ENCODE measurements at regions not wholly inside any gene's neighbourhood (a gene's known extent, or its start where the extent isn't known, plus 50 kb on each side); places are given as distances from the start of the nearest gene placed in this dataset.

GRCh38 chr18:39602131-39602530 is 2036.5 kb upstream of the CELF4 start:
- DNase-seq (ENCODE audit: low read depth in 6 of 9, low spot score in 9 of 9) = no peak
- Histone ChIP-seq H3K27ac (ENCODE audit: low read depth in 1 of 2, low read length in 1 of 2) (no peak overlapping the region), H3K9me3 (ENCODE audit: control insufficient read depth in 2 of 2, insufficient read depth in 1 of 2, low read length in 1 of 2) (no peaks in the 10 kb centered on the region), H3K4me3 (ENCODE audit: low read length in 2 of 2) (no peak overlapping the region), H3K27me3 (ENCODE audit: control insufficient read depth in 2 of 2, insufficient read depth in 1 of 2, low read length in 1 of 2) (no peaks in the 10 kb centered on the region), H3K36me3 (ENCODE audit: control insufficient read depth in 2 of 2, insufficient read depth in 2 of 2, low read length in 1 of 2) (no peaks in the 10 kb centered on the region), H3K4me1 (ENCODE audit: control insufficient read depth in 2 of 2, insufficient read depth in 2 of 2, low read length in 2 of 2) (no peaks in the 10 kb centered on the region)
- 96% methylated on average over 4 of the region's 4 CpGs for WGBS

GRCh38 chr18:39600894-39601293 is 2035.3 kb upstream of the CELF4 start:
- no peaks in the 10 kb centered on the region for H3K4me1 ChIP-seq (ENCODE audit: control insufficient read depth in 2 of 2, insufficient read depth in 2 of 2, low read length in 2 of 2)
- H3K27ac ChIP-seq (ENCODE audit: low read depth in 1 of 2, low read length in 1 of 2) = no peak overlapping the region
- no peaks in the 10 kb centered on the region for H3K27me3 ChIP-seq (ENCODE audit: control insufficient read depth in 2 of 2, insufficient read depth in 1 of 2, low read length in 1 of 2)
- no peaks in the 10 kb centered on the region for H3K36me3 ChIP-seq (ENCODE audit: control insufficient read depth in 2 of 2, insufficient read depth in 2 of 2, low read length in 1 of 2)
- DNase-seq (ENCODE audit: low read depth in 6 of 9, low spot score in 9 of 9) = no peak
- H3K4me3 ChIP-seq (ENCODE audit: low read length in 2 of 2) = no peak overlapping the region
- no peaks in the 10 kb centered on the region for H3K9me3 ChIP-seq (ENCODE audit: control insufficient read depth in 2 of 2, insufficient read depth in 1 of 2, low read length in 1 of 2)
- WGBS = 98% methylated on average over 4 of the region's 4 CpGs

GRCh38 chr18:39599251-39599650 is 2033.7 kb upstream of the CELF4 start:
- no peaks in the 10 kb centered on the region for H3K36me3 ChIP-seq (ENCODE audit: control insufficient read depth in 2 of 2, insufficient read depth in 2 of 2, low read length in 1 of 2)
- no peaks in the 10 kb centered on the region for H3K27me3 ChIP-seq (ENCODE audit: control insufficient read depth in 2 of 2, insufficient read depth in 1 of 2, low read length in 1 of 2)
- H3K4me1 ChIP-seq (ENCODE audit: control insufficient read depth in 2 of 2, insufficient read depth in 2 of 2, low read length in 2 of 2) = no peaks in the 10 kb centered on the region
- H3K9me3 ChIP-seq (ENCODE audit: control insufficient read depth in 2 of 2, insufficient read depth in 1 of 2, low read length in 1 of 2) = no peaks in the 10 kb centered on the region
- WGBS = 94% methylated on average over 2 of the region's 2 CpGs
- DNase-seq (ENCODE audit: low read depth in 6 of 9, low spot score in 9 of 9) = no peak
- no peak overlapping the region for H3K27ac ChIP-seq (ENCODE audit: low read depth in 1 of 2, low read length in 1 of 2)
- no peak overlapping the region for H3K4me3 ChIP-seq (ENCODE audit: low read length in 2 of 2)

GRCh38 chr18:39596891-39597290 is 2031.3 kb upstream of the CELF4 start:
- Histone ChIP-seq H3K27ac (ENCODE audit: low read depth in 1 of 2, low read length in 1 of 2) (no peak overlapping the region), H3K36me3 (ENCODE audit: control insufficient read depth in 2 of 2, insufficient read depth in 2 of 2, low read length in 1 of 2) (no peaks in the 10 kb centered on the region), H3K9me3 (ENCODE audit: control insufficient read depth in 2 of 2, insufficient read depth in 1 of 2, low read length in 1 of 2) (no peaks in the 10 kb centered on the region), H3K4me1 (ENCODE audit: control insufficient read depth in 2 of 2, insufficient read depth in 2 of 2, low read length in 2 of 2) (no peaks in the 10 kb centered on the region), H3K4me3 (ENCODE audit: low read length in 2 of 2) (no peak overlapping the region), H3K27me3 (ENCODE audit: control insufficient read depth in 2 of 2, insufficient read depth in 1 of 2, low read length in 1 of 2) (no peaks in the 10 kb centered on the region)
- DNase-seq (ENCODE audit: low read depth in 6 of 9, low spot score in 9 of 9) = no peak
- WGBS = 56% methylated on average over 7 of the region's 7 CpGs

- Histone ChIP-seq H3K4me1 (ENCODE audit: control insufficient read depth in 2 of 2, insufficient read depth in 2 of 2, low read length in 2 of 2) (no peaks in the 10 kb centered on the region), H3K27ac (ENCODE audit: low read depth in 1 of 2, low read length in 1 of 2) (no peak overlapping the region), H3K9me3 (ENCODE audit: control insufficient read depth in 2 of 2, insufficient read depth in 1 of 2, low read length in 1 of 2) (no peaks in the 10 kb centered on the region), H3K27me3 (ENCODE audit: control insufficient read depth in 2 of 2, insufficient read depth in 1 of 2, low read length in 1 of 2) (no peaks in the 10 kb centered on the region), H3K36me3 (ENCODE audit: control insufficient read depth in 2 of 2, insufficient read depth in 2 of 2, low read length in 1 of 2) (no peaks in the 10 kb centered on the region), H3K4me3 (ENCODE audit: low read length in 2 of 2) (no peak overlapping the region)
- DNase-seq (ENCODE audit: low read depth in 6 of 9, low spot score in 9 of 9) = no peak
Measured at GRCh38 chr18:39596221-39596620, 2030.6 kb upstream of the CELF4 start.

GRCh38 chr18:39594206-39594605 is 2028.6 kb upstream of the CELF4 start:
- DNase-seq (ENCODE audit: low read depth in 6 of 9, low spot score in 9 of 9) = no peak
- Histone ChIP-seq H3K27me3 (ENCODE audit: control insufficient read depth in 2 of 2, insufficient read depth in 1 of 2, low read length in 1 of 2) (no peaks in the 10 kb centered on the region), H3K36me3 (ENCODE audit: control insufficient read depth in 2 of 2, insufficient read depth in 2 of 2, low read length in 1 of 2) (no peaks in the 10 kb centered on the region), H3K9me3 (ENCODE audit: control insufficient read depth in 2 of 2, insufficient read depth in 1 of 2, low read length in 1 of 2) (no peaks in the 10 kb centered on the region), H3K4me3 (ENCODE audit: low read length in 2 of 2) (no peak overlapping the region), H3K4me1 (ENCODE audit: control insufficient read depth in 2 of 2, insufficient read depth in 2 of 2, low read length in 2 of 2) (no peaks in the 10 kb centered on the region), H3K27ac (ENCODE audit: low read depth in 1 of 2, low read length in 1 of 2) (no peak overlapping the region)

- no peak for DNase-seq (ENCODE audit: low read depth in 6 of 9, low spot score in 9 of 9)
- H3K27me3 ChIP-seq (ENCODE audit: control insufficient read depth in 2 of 2, insufficient read depth in 1 of 2, low read length in 1 of 2) = no peaks in the 10 kb centered on the region
- H3K36me3 ChIP-seq (ENCODE audit: control insufficient read depth in 2 of 2, insufficient read depth in 2 of 2, low read length in 1 of 2) = no peaks in the 10 kb centered on the region
- no peak overlapping the region for H3K27ac ChIP-seq (ENCODE audit: low read depth in 1 of 2, low read length in 1 of 2)
- no peak overlapping the region for H3K4me3 ChIP-seq (ENCODE audit: low read length in 2 of 2)
- no peaks in the 10 kb centered on the region for H3K4me1 ChIP-seq (ENCODE audit: control insufficient read depth in 2 of 2, insufficient read depth in 2 of 2, low read length in 2 of 2)
- H3K9me3 ChIP-seq (ENCODE audit: control insufficient read depth in 2 of 2, insufficient read depth in 1 of 2, low read length in 1 of 2) = no peaks in the 10 kb centered on the region
Measured at GRCh38 chr18:39591649-39592048, 2026.1 kb upstream of the CELF4 start.

GRCh38 chr18:39589496-39589895 is 2023.9 kb upstream of the CELF4 start:
- no peak for DNase-seq (ENCODE audit: low read depth in 6 of 9, low spot score in 9 of 9)
- H3K4me1 ChIP-seq (ENCODE audit: control insufficient read depth in 2 of 2, insufficient read depth in 2 of 2, low read length in 2 of 2) = no peaks in the 10 kb centered on the region
- no peaks in the 10 kb centered on the region for H3K27me3 ChIP-seq (ENCODE audit: control insufficient read depth in 2 of 2, insufficient read depth in 1 of 2, low read length in 1 of 2)
- H3K36me3 ChIP-seq (ENCODE audit: control insufficient read depth in 2 of 2, insufficient read depth in 2 of 2, low read length in 1 of 2) = no peaks in the 10 kb centered on the region
- H3K27ac ChIP-seq (ENCODE audit: low read depth in 1 of 2, low read length in 1 of 2) = no peak overlapping the region
- H3K4me3 ChIP-seq (ENCODE audit: low read length in 2 of 2) = no peak overlapping the region
- no peaks in the 10 kb centered on the region for H3K9me3 ChIP-seq (ENCODE audit: control insufficient read depth in 2 of 2, insufficient read depth in 1 of 2, low read length in 1 of 2)

GRCh38 chr18:39587586-39587985 is 2022.0 kb upstream of the CELF4 start:
- WGBS = 91% methylated on average over 1 of the region's 1 CpG
- DNase-seq (ENCODE audit: low read depth in 6 of 9, low spot score in 9 of 9) = no peak
- Histone ChIP-seq H3K27ac (ENCODE audit: low read depth in 1 of 2, low read length in 1 of 2) (no peak overlapping the region), H3K4me1 (ENCODE audit: control insufficient read depth in 2 of 2, insufficient read depth in 2 of 2, low read length in 2 of 2) (no peaks in the 10 kb centered on the region), H3K36me3 (ENCODE audit: control insufficient read depth in 2 of 2, insufficient read depth in 2 of 2, low read length in 1 of 2) (no peaks in the 10 kb centered on the region), H3K9me3 (ENCODE audit: control insufficient read depth in 2 of 2, insufficient read depth in 1 of 2, low read length in 1 of 2) (no peaks in the 10 kb centered on the region), H3K4me3 (ENCODE audit: low read length in 2 of 2) (no peak overlapping the region), H3K27me3 (ENCODE audit: control insufficient read depth in 2 of 2, insufficient read depth in 1 of 2, low read length in 1 of 2) (no peaks in the 10 kb centered on the region)

GRCh38 chr18:39586741-39587140 is 2021.1 kb upstream of the CELF4 start:
- no peak overlapping the region for H3K4me3 ChIP-seq (ENCODE audit: low read length in 2 of 2)
- DNase-seq (ENCODE audit: low read depth in 6 of 9, low spot score in 9 of 9) = no peak
- no peaks in the 10 kb centered on the region for H3K4me1 ChIP-seq (ENCODE audit: control insufficient read depth in 2 of 2, insufficient read depth in 2 of 2, low read length in 2 of 2)
- WGBS = 96% methylated on average over 5 of the region's 5 CpGs
- no peaks in the 10 kb centered on the region for H3K9me3 ChIP-seq (ENCODE audit: control insufficient read depth in 2 of 2, insufficient read depth in 1 of 2, low read length in 1 of 2)
- H3K36me3 ChIP-seq (ENCODE audit: control insufficient read depth in 2 of 2, insufficient read depth in 2 of 2, low read length in 1 of 2) = no peaks in the 10 kb centered on the region
- H3K27ac ChIP-seq (ENCODE audit: low read depth in 1 of 2, low read length in 1 of 2) = no peak overlapping the region
- no peaks in the 10 kb centered on the region for H3K27me3 ChIP-seq (ENCODE audit: control insufficient read depth in 2 of 2, insufficient read depth in 1 of 2, low read length in 1 of 2)

Measured in thymus (tissue), 11 donors.